CD14-positive monocyte (primary cell): ENCODE measurements at regions not wholly inside any gene's neighbourhood (a gene's known extent, or its start where the extent isn't known, plus 50 kb on each side); places are given as distances from the start of the nearest gene placed in this dataset.

ENCODE experiments used
- DNase-seq, 3 donors: peaks; one replicate each; pipeline ENCODE4 v3.0.0-alpha.2; 2011 to 2022
- H2AFZ ChIP-seq: 2 replicates; pipeline ENCODE4 v1.6.0; 2012; ENCODE audit warnings: mild to moderate bottlenecking, low read depth, low read length, inconsistent platforms; ENCODE audit not compliant: insufficient read depth, poor library complexity, severe bottlenecking
- H3K27ac ChIP-seq, 2 donors: 1 replicate in 1 of 2; 2 replicates in 1 of 2; pipeline ENCODE4 v1.5.1; 2012 to 2013; ENCODE audit warnings: low read length in 2 of 2, control low read depth in 1 of 2, inconsistent platforms in 1 of 2, low read depth in 1 of 2, mild to moderate bottlenecking in 1 of 2
- H3K27me3 ChIP-seq, 2 donors: one replicate each; pipeline versions ENCODE4 v1.6.0 to v1.6.1; 2011 to 2013; ENCODE audit warnings: low read length in 2 of 2; ENCODE audit not compliant: control insufficient read depth in 2 of 2, insufficient read depth in 2 of 2
- H3K36me3 ChIP-seq, 2 donors: replicated peaks in 1 of 2; 1 replicate in 1 of 2; 2 replicates in 1 of 2; pipeline versions ENCODE4 v1.5.1 to v1.6.1; 2012 to 2013; ENCODE audit warnings: low read length in 2 of 2, control low read depth in 1 of 2, inconsistent platforms in 1 of 2, mild to moderate bottlenecking in 1 of 2; ENCODE audit not compliant: insufficient read depth in 2 of 2, control insufficient read depth in 1 of 2
- H3K4me1 ChIP-seq, 2 donors: 1 replicate in 1 of 2; 2 replicates in 1 of 2; pipeline versions ENCODE4 v1.5.1 to v1.6.1; 2012 to 2013; ENCODE audit warnings: low read length in 2 of 2, control low read depth in 1 of 2, inconsistent platforms in 1 of 2, mild to moderate bottlenecking in 1 of 2, moderate library complexity in 1 of 2; ENCODE audit not compliant: insufficient read depth in 2 of 2, control insufficient read depth in 1 of 2
- H3K4me2 ChIP-seq: replicated peaks from 2 replicates; pipeline ENCODE3; 2012; ENCODE audit warnings: low read length, moderate library complexity, mild to moderate bottlenecking; ENCODE audit not compliant: poor library complexity, severe bottlenecking; ENCODE audit errors: extremely low read depth
- H3K4me3 ChIP-seq, 3 experiments: fragments of 200-600 bp in 1 of 3; sonication (generic) in 1 of 3; replicated peaks in 1 of 3; 1 replicate in 2 of 3; 2 replicates in 1 of 3; pipeline ENCODE4 v1.5.1; 2011 to 2013; ENCODE audit warnings: low read length in 3 of 3, mild to moderate bottlenecking in 3 of 3, control low read depth in 2 of 3, low read depth in 2 of 3, inconsistent platforms in 1 of 3, moderate library complexity in 1 of 3
- H3K79me2 ChIP-seq: 2 replicates; pipeline ENCODE4 v1.6.0; 2012; ENCODE audit warnings: mild to moderate bottlenecking, control low read depth, inconsistent platforms, low read length, moderate library complexity; ENCODE audit not compliant: insufficient read depth
- H3K9ac ChIP-seq: 2 replicates; pipeline ENCODE4 v1.6.0; 2017; ENCODE audit warnings: low read length, mild to moderate bottlenecking; ENCODE audit not compliant: insufficient read depth, poor library complexity, severe bottlenecking
- H3K9me3 ChIP-seq, 2 donors: replicated peaks in 1 of 2; 1 replicate in 1 of 2; 2 replicates in 1 of 2; pipeline versions ENCODE4 v1.5.1 to v1.6.1; 2012 to 2013; ENCODE audit warnings: low read length in 2 of 2, control low read depth in 1 of 2; ENCODE audit not compliant: control insufficient read depth in 1 of 2, insufficient read depth in 1 of 2
- H4K20me1 ChIP-seq: 2 replicates; pipeline ENCODE4 v1.6.0; 2012; ENCODE audit warnings: mild to moderate bottlenecking, low read length, control low read depth, moderate library complexity; ENCODE audit not compliant: insufficient read depth
- H3K27ac Mint-ChIP-seq, 7 donors: one replicate each; pipeline ENCODE4 v1.8.0; 2020; ENCODE audit warnings: mild to moderate bottlenecking in 7 of 7, mixed read lengths in 7 of 7, moderate library complexity in 6 of 7, inconsistent platforms in 2 of 7
- H3K27me3 Mint-ChIP-seq, 3 donors: one replicate each; pipeline ENCODE4 v1.8.0; 2021 to 2022; ENCODE audit warnings: low read depth in 3 of 3, mild to moderate bottlenecking in 3 of 3, mixed read lengths in 3 of 3, moderate library complexity in 3 of 3, inconsistent platforms in 1 of 3
- H3K36me3 Mint-ChIP-seq, 2 donors: one replicate each; pipeline ENCODE4 v1.8.0; 2020; ENCODE audit warnings: mixed read lengths in 2 of 2, inconsistent platforms in 1 of 2, mild to moderate bottlenecking in 1 of 2
- H3K4me1 Mint-ChIP-seq: one replicate; pipeline ENCODE4 v1.8.0; 2020; ENCODE audit warnings: mild to moderate bottlenecking, mixed read lengths
- H3K4me3 Mint-ChIP-seq, 2 donors: one replicate each; pipeline ENCODE4 v1.8.0; 2020; ENCODE audit warnings: mild to moderate bottlenecking in 2 of 2, mixed read lengths in 2 of 2, moderate library complexity in 1 of 2
- H3K9me3 Mint-ChIP-seq, 7 donors: one replicate each; pipeline ENCODE4 v1.8.0; 2020 to 2022; ENCODE audit warnings: mixed read lengths in 7 of 7, mild to moderate bottlenecking in 6 of 7, moderate library complexity in 6 of 7, inconsistent platforms in 2 of 7
- CTCF ChIP-seq: fragments of 200-600 bp; IDR thresholded peaks from one replicate; pipeline ENCODE4 v1.8.0; 2022; ENCODE audit warnings: antibody characterized with exemption, mild to moderate bottlenecking
- WGBS: methylation state at CpG from one replicate; pipeline ENCODE4 v1.1.5; 2013; ENCODE audit warnings: missing lambda C conversion rate; ENCODE audit not compliant: insufficient coverage; 5-methylcytosine and 5-hydroxymethylcytosine counted together
- intact Hi-C, 2 donors: fragments of 100-400 bp; cut with micrococcal nuclease; formaldehyde crosslinking; loops; one replicate each; pipeline versions ENCODE4 v1.15.0 to v1.15.1; 2023

DNA sequence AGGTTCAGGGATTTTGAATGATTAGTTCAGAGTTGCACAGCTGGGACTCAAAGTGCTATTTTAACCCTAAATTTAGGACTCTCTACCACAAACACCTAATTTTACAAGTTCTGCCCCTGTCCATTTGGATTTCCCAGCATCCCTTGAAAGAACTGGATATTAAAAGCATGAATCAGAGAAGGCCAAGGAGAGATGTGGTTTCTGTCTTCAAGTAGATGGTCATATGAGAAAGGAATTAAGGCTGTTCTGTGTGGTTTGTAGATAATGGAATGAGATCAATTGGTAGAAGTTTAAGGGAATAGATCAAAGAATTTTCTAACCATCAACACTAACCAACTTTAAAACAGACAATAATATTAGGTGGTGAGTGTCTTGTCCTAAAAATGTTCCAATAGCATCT, 106.4 kb upstream of the TENM4 start:
- Histone ChIP-seq H3K9ac (no peak overlapping the region), H3K9me3 (no peaks in the 10 kb centered on the region), H3K4me3 (no peak overlapping the region), H2AFZ (no peak overlapping the region), H3K4me2 (no peak overlapping the region), H3K36me3 (no peaks in the 10 kb centered on the region), H3K79me2 (no peaks in the 10 kb centered on the region), H3K27me3 (no peaks in the 10 kb centered on the region), H4K20me1 (no peaks in the 10 kb centered on the region), H3K4me1 (no peaks in the 10 kb centered on the region), H3K27ac (no peak overlapping the region)
- no peak overlapping the region for H3K4me3 Mint-ChIP-seq
- H3K36me3 Mint-ChIP-seq: no peaks in the 10 kb centered on the region
- H3K27me3 Mint-ChIP-seq: peaks cover 0 to 3% (median 0%) of the 10 kb centered on the region in 3 donors
- H3K27ac Mint-ChIP-seq: no peak overlapping the region
- intact Hi-C loops: no loop called here
- peaks cover 0 to 3% (median 0%) of the 10 kb centered on the region in 7 donors for H3K9me3 Mint-ChIP-seq
- no peaks in the 10 kb centered on the region for H3K4me1 Mint-ChIP-seq
- no peak for TF ChIP-seq CTCF
- DNase-seq: no peak

- Histone ChIP-seq H3K4me1 (no peaks in the 10 kb centered on the region), H3K27me3 (no peaks in the 10 kb centered on the region)
- H3K4me3 Mint-ChIP-seq: no peak overlapping the region
Observed at GRCh38 chr11:79546351-79546750, 105.5 kb upstream of the TENM4 start.

More at GRCh38 chr11:79546351-79546750, 105.5 kb upstream of the TENM4 start:
- no peaks in the 10 kb centered on the region for H3K36me3 Mint-ChIP-seq
- no peaks in the 10 kb centered on the region for H4K20me1 ChIP-seq
- no peak overlapping the region for H3K27ac ChIP-seq
- no peak overlapping the region for H3K4me2 ChIP-seq
- H3K27me3 Mint-ChIP-seq: peaks cover 0 to 3% (median 0%) of the 10 kb centered on the region in 3 donors
- intact Hi-C loops: no loop called here
- no peaks in the 10 kb centered on the region for H3K36me3 ChIP-seq
- peaks cover 0 to 6% (median 0%) of the 10 kb centered on the region in 7 donors for H3K9me3 Mint-ChIP-seq
- H3K9me3 ChIP-seq: no peaks in the 10 kb centered on the region
- DNase-seq: no peak
- no peak overlapping the region for H3K9ac ChIP-seq
- H3K27ac Mint-ChIP-seq: no peak overlapping the region
- TF ChIP-seq CTCF: no peak
- H2AFZ ChIP-seq: no peak overlapping the region
- no peak overlapping the region for H3K4me3 ChIP-seq
- H3K79me2 ChIP-seq: no peaks in the 10 kb centered on the region
- no peaks in the 10 kb centered on the region for H3K4me1 Mint-ChIP-seq
- 39% methylated on average over 5 of the region's 8 CpGs for WGBS
